ENCODE measurements at regions not wholly inside any gene's neighbourhood (a gene's known extent, or its start where the extent isn't known, plus 50 kb on each side); places are given as distances from the start of the nearest gene placed in this dataset.

DNA sequence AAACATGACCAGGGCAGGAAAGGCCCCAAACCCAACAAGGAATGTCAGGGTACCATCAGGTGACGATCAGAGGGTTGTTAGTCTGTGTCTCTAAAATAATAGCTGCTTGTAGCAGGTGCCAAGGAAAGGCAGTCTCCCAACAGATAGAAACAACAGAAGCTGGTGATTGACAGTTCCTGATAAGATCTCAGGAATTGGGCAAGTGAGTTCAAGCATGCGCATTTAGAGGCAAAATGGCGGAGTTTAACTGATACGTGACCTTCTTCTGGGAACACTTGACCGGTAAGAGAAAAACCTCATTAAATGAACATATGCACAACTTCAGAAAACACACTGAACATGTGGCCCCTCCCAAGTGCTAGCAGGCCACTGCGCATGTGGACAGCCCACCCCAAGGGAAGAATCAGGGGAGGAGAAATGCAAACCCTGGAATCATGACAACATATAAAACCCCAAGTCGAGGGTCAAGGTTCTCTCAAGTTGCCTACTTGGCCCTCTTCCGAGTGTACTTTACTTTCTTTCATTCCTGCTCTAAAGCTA lies 664.9 kb downstream of the KCNJ3 start:
- Histone ChIP-seq H2AFZ (ENCODE audit: low read length) (no peak overlapping the region), H3K27ac (ENCODE audit: insufficient read depth, low read length) (no peak overlapping the region), H4K20me1 (ENCODE audit: control insufficient read depth, extremely low read depth, insufficient read depth, low read length) (no peaks in the 10 kb centered on the region), H3K36me3 (ENCODE audit: control insufficient read depth, insufficient read depth, low read length) (no peaks in the 10 kb centered on the region), H3K4me3 (replicated peaks in 1 of 4; ENCODE audit: control extremely low read depth in 1 of 4, insufficient read depth in 1 of 4, low read depth in 3 of 4, low read length in 4 of 4) (no peak overlapping the region), H3K4me2 (ENCODE audit: extremely low read depth, insufficient read depth, low read length) (no peak overlapping the region), H3K9me3 (ENCODE audit: control insufficient read depth, insufficient read depth, low read depth, low read length) (no peaks in the 10 kb centered on the region), H3K4me1 (ENCODE audit: control insufficient read depth, extremely low read depth, insufficient read depth, low read length) (no peaks in the 10 kb centered on the region), H3K27me3 (ENCODE audit: control insufficient read depth, insufficient read depth, low read length) (no peaks in the 10 kb centered on the region), H3K9ac (ENCODE audit: insufficient read depth, low read length) (no peak overlapping the region), H3K79me2 (ENCODE audit: control insufficient read depth, insufficient read depth, low read length) (no peaks in the 10 kb centered on the region)
- no peak for DNase-seq (ENCODE audit: low read depth in 2 of 2)
- TF ChIP-seq, protein P1, sequence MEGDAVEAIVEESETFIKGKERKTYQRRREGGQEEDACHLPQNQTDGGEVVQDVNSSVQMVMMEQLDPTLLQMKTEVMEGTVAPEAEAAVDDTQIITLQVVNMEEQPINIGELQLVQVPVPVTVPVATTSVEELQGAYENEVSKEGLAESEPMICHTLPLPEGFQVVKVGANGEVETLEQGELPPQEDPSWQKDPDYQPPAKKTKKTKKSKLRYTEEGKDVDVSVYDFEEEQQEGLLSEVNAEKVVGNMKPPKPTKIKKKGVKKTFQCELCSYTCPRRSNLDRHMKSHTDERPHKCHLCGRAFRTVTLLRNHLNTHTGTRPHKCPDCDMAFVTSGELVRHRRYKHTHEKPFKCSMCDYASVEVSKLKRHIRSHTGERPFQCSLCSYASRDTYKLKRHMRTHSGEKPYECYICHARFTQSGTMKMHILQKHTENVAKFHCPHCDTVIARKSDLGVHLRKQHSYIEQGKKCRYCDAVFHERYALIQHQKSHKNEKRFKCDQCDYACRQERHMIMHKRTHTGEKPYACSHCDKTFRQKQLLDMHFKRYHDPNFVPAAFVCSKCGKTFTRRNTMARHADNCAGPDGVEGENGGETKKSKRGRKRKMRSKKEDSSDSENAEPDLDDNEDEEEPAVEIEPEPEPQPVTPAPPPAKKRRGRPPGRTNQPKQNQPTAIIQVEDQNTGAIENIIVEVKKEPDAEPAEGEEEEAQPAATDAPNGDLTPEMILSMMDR (conservative IDR thresholded peaks at IDR 0.05 in 1 of 2, IDR thresholded peaks at IDR 0.05 in 1 of 2; ENCODE audit: low read depth in 1 of 2, low read length in 2 of 2): no peak
- no peak for TF ChIP-seq EZH2 (IDR thresholded peaks at IDR 0.05; ENCODE audit: low read length, missing control alignments)

DNA sequence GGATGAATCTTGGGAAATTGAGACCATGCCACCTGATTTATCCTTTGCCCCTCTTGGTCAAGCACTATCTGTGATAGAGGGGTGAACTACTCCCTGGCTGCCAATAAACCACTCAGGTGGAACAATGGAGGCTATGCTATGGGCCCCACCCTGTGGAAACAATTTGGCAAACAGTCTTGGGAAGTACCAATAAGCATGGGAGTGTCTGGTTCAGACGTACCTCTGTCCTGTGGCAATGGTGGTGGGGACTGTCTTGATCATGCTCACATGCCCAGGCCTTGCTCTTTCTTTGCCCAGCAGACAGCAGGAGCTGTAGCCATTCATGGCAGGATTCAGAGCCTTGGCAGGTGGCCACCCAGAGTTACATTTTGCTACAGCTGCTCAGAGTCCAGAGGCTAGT lies 658.7 kb downstream of the KCNJ3 start:
- Histone ChIP-seq H3K27ac (ENCODE audit: insufficient read depth, low read length) (no peak overlapping the region), H3K4me3 (replicated peaks in 1 of 4; ENCODE audit: control extremely low read depth in 1 of 4, insufficient read depth in 1 of 4, low read depth in 3 of 4, low read length in 4 of 4) (no peak overlapping the region), H3K27me3 (ENCODE audit: control insufficient read depth, insufficient read depth, low read length) (no peaks in the 10 kb centered on the region), H3K9ac (ENCODE audit: insufficient read depth, low read length) (no peak overlapping the region), H4K20me1 (ENCODE audit: control insufficient read depth, extremely low read depth, insufficient read depth, low read length) (no peaks in the 10 kb centered on the region), H3K9me3 (ENCODE audit: control insufficient read depth, insufficient read depth, low read depth, low read length) (no peaks in the 10 kb centered on the region), H3K79me2 (ENCODE audit: control insufficient read depth, insufficient read depth, low read length) (no peaks in the 10 kb centered on the region), H3K36me3 (ENCODE audit: control insufficient read depth, insufficient read depth, low read length) (no peaks in the 10 kb centered on the region), H2AFZ (ENCODE audit: low read length) (no peak overlapping the region), H3K4me2 (ENCODE audit: extremely low read depth, insufficient read depth, low read length) (no peak overlapping the region), H3K4me1 (ENCODE audit: control insufficient read depth, extremely low read depth, insufficient read depth, low read length) (no peaks in the 10 kb centered on the region)
- no peak for TF ChIP-seq EZH2 (IDR thresholded peaks at IDR 0.05; ENCODE audit: low read length, missing control alignments)
- TF ChIP-seq, protein P1 (conservative IDR thresholded peaks at IDR 0.05 in 1 of 2, IDR thresholded peaks at IDR 0.05 in 1 of 2; ENCODE audit: low read depth in 1 of 2, low read length in 2 of 2): no peak
- DNase-seq (ENCODE audit: low read depth in 2 of 2): no peak

DNA sequence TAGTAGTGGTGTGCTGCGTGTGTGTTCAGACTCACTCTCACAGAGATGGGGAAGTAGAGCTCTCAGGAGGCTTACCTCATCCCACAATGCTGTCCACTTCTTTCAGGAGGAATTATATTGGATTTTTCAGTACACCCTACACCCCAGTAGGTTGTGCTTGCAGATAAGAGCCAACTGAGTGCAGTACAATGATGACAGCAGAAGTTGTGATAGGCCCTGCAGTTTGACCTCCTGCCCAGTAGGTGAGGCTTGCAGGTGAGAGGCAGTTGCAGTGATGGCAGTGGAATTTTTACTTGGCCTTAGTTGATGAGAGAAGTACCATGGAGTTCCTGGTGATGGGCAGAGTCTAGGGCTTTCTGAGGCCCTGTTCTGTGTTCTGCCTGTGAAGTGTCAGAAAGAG lies 657.8 kb downstream of the KCNJ3 start:
- Histone ChIP-seq H3K36me3 (ENCODE audit: control insufficient read depth, insufficient read depth, low read length) (no peaks in the 10 kb centered on the region), H2AFZ (ENCODE audit: low read length) (no peak overlapping the region), H3K4me2 (ENCODE audit: extremely low read depth, insufficient read depth, low read length) (no peak overlapping the region), H3K4me3 (replicated peaks in 1 of 4; ENCODE audit: control extremely low read depth in 1 of 4, insufficient read depth in 1 of 4, low read depth in 3 of 4, low read length in 4 of 4) (no peak overlapping the region), H3K9ac (ENCODE audit: insufficient read depth, low read length) (no peak overlapping the region), H3K27me3 (ENCODE audit: control insufficient read depth, insufficient read depth, low read length) (no peaks in the 10 kb centered on the region), H4K20me1 (ENCODE audit: control insufficient read depth, extremely low read depth, insufficient read depth, low read length) (no peaks in the 10 kb centered on the region), H3K79me2 (ENCODE audit: control insufficient read depth, insufficient read depth, low read length) (no peaks in the 10 kb centered on the region), H3K9me3 (ENCODE audit: control insufficient read depth, insufficient read depth, low read depth, low read length) (no peaks in the 10 kb centered on the region), H3K4me1 (ENCODE audit: control insufficient read depth, extremely low read depth, insufficient read depth, low read length) (no peaks in the 10 kb centered on the region), H3K27ac (ENCODE audit: insufficient read depth, low read length) (no peak overlapping the region)
- TF ChIP-seq, protein P1 (conservative IDR thresholded peaks at IDR 0.05 in 1 of 2, IDR thresholded peaks at IDR 0.05 in 1 of 2; ENCODE audit: low read depth in 1 of 2, low read length in 2 of 2): no peak
- no peak for TF ChIP-seq EZH2 (IDR thresholded peaks at IDR 0.05; ENCODE audit: low read length, missing control alignments)
- no peak for DNase-seq (ENCODE audit: low read depth in 2 of 2)

Data from fibroblast of lung (primary cell).